GM19372 (cell line): ENCODE measurements at regions not wholly inside any gene's neighbourhood (a gene's known extent, or its start where the extent isn't known, plus 50 kb on each side); places are given as distances from the start of the nearest gene placed in this dataset.
A peak's percentile ranks its signal among the peaks of the same experiment; 100 is the strongest.

ENCODE experiments used
- ATAC-seq: cut with Tn5 transposase; IDR thresholded peaks from one replicate; pipeline ENCODE4 v1.9.1; 2021; ENCODE audit warnings: mild to moderate bottlenecking, low read depth, moderate library complexity; ENCODE audit not compliant: unreplicated experiment

DNA sequence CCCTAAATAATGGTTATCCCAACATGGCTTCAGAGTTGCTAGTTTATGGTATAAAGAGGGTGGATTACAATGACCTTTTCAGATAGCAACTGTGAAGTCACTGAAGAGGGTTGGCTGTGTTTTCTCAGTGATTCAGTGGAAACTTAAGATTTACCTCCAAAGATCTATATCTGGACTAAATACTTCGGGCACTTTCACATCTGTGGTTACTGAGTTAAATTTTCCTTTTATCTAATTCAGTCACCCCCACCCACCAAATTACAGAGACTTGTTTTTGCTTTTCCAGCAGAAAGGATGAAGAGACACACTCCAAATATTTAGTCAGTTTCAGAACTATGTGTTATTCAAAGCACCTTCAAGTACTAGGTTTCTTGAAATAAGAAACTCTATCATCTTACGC is 573.2 kb downstream of the CCDC171 start:
- no peak for ATAC-seq

GRCh38 chr9:16128003-16128402 is 575.2 kb downstream of the CCDC171 start:
- no peak for ATAC-seq

DNA sequence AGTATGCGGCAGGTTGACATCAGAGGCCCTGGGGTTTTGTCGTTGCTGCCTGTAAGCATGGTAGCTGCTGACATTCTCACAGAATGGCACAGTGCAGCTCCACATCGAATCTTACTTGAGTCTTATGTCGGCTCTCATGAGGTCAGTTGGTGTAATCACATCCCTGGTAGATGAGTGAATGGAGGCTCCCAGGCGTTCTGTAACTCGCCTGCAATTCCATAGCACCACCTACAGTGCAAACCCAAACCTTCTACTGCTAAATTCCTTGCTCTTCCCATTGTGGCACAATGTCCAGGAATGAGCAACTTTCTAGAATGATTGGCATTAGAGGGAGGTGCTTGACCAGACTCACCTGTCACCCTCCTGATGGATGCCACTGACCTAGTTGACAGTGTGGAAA is 578.4 kb downstream of the CCDC171 start:
- ATAC-seq, result no peak

DNA sequence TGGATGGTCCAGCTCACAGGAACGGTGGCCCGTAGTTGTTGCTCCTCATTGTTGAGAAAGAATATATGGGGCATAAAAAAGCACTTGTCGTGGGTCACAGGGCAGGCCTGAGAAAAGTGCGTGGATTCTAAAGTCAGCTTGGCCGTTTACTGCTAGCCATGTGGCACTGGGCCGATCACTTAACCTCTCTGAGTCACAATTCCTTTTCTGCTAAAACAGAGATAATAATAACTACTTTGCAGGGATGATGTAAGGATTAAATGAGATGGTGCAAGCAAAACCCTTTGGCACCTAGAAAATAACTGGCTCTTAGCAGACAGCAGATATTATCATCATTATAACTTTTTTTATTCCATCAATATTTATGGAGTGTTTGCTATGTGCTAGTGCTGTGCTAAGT is 579.7 kb downstream of the CCDC171 start:
- no peak for ATAC-seq

DNA sequence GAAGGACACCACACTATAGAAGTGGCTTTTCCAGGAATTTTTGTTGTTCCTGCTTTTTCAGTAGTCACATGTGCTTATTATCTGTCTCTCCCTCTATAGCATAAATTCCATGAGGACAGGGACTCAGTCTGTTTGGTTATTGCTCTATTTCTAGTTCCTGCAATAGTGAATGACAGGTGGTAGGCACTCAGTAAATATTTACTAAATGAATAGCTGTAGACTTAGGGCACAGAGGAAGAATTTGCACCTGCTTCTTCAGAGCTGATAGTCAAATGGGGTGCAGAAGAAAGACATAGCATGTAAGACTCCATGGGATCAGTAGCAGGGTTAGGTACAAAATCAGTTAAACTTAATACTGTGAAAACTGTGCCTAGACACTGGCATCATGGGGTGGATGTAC is 580.2 kb downstream of the CCDC171 start:
- no peak for ATAC-seq

GRCh38 chr9:16133556-16134227 is 580.8 kb downstream of the CCDC171 start:
- ATAC-seq, result peak; percentile 75

- no peak for ATAC-seq
Observed at GRCh38 chr9:16134351-16134750, 581.5 kb downstream of the CCDC171 start.

DNA sequence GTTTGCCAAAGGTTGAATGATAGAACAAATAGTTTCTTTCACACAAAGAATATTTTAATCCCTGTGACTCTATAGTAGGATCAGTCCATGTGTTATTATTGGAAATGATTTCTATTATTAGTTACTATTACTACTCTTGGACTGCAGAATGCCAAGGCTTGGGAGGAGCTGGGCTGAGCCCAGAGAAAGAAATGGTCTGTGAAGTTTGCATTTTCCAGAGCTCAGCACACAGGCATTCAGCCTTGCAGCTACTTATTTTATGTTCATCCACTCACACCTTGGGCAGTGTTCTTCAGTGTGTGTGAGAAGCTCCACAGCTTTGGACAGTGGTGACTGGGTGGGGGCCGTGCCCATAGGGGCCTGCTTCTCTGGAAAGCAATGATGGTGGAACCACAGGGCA is 583.1 kb downstream of the CCDC171 start:
- ATAC-seq, result no peak

DNA sequence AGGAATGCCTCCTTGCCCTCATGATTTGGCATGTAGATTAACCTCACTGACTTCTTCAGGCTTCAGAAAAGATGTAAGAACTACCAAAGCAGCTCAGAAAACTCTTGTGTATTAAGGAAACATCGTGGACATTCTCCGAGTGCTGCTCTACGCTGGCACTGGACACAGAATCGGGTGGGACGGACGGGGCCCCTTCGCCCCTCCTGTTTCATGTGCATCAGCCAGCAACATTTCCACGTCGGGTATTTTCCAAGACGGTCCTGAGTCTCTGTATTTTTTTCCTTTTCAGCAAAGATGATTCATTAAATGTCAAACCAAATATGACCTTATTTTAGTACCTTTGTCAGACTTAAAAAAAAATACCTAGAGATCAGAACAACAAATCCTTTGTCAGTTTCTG is 583.6 kb downstream of the CCDC171 start:
- no peak for ATAC-seq

DNA sequence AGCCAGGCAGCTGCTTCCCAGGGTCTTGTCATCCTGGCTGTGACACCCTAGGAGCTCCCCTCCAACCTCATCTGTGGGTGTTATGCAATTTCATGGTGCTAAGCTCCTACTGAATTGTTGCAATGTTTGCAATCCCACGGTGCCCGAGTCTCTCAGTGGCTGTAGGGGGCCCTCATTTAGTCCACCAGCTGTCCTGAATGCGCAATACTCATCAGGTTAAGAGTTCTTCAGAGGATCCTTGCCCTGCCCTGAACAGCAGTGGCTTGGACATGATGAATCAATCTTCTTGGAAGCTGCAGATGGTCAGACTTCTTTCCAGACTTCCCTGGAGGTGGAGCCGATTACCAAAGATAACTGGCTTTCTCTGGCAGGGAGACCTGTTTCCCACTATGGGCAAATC is 584.1 kb downstream of the CCDC171 start:
- no peak for ATAC-seq

DNA sequence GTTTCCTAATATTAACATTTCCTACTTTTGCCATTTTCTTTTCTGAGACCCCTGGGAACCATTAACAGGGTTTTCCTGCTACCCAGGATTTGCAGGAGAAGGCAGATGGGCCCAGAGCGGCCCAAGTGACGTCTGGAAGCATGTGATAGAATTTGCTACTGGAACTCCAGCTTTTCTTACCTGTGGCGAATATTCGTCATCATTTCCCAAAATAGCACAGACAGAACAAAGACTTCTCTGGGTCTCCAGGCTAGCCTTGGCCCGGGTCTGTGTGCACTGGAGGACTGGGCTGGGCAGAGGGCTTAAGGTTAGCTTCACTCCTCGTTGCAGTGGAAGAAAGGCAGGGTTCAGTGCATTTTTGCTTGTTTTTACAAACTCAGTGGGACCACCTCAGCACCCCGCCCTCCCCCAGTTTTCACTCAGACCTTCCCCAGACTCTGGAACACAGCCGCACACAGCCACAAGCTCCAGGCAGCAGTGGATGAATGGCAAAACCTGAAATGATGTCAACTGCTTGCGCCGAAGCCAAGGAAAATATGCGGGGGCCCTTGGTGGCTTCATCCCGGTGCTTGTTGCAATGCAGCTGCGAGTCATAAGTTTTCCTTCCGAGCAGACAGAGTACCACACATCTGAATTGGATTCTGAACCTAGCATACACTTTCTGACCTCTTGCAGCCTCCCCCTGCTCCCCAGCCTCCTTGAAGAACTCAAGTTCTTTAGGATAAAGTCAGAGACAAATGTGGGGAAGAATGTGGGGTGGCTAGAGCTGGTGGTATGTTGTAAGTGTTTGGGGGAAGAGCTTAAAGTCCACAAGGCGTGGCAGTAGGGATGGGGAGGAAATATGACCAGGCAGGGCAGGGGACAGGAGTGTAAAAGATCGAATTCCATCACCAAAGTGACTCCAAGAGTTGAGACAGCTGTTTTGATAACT is 586.0 kb downstream of the CCDC171 start:
- ATAC-seq, result no peak

DNA sequence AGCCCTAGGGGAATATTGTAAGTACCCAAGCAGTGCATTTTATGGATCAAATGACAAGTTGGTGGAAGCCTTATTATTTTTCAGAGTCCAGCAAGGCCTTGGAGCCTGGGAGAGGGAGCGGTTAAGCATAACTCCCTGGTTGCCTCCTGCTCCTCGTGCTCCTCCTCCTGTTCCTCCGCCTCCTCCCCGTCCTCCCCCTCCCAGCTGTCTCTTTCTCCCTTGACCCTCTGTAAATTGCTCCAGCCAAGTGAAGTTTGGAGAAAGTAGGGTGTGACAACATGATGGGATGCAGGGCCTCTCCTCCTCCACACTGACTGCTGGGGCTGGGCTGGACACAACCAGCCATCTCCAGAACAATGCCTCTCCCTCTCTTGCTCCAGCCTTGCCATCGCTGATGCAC is 586.9 kb downstream of the CCDC171 start:
- ATAC-seq, result no peak

GRCh38 chr9:16143310-16143709 is 590.5 kb downstream of the CCDC171 start:
- ATAC-seq, result no peak

GRCh38 chr9:16143947-16144890 is 591.4 kb downstream of the CCDC171 start:
- ATAC-seq, result no peak

DNA sequence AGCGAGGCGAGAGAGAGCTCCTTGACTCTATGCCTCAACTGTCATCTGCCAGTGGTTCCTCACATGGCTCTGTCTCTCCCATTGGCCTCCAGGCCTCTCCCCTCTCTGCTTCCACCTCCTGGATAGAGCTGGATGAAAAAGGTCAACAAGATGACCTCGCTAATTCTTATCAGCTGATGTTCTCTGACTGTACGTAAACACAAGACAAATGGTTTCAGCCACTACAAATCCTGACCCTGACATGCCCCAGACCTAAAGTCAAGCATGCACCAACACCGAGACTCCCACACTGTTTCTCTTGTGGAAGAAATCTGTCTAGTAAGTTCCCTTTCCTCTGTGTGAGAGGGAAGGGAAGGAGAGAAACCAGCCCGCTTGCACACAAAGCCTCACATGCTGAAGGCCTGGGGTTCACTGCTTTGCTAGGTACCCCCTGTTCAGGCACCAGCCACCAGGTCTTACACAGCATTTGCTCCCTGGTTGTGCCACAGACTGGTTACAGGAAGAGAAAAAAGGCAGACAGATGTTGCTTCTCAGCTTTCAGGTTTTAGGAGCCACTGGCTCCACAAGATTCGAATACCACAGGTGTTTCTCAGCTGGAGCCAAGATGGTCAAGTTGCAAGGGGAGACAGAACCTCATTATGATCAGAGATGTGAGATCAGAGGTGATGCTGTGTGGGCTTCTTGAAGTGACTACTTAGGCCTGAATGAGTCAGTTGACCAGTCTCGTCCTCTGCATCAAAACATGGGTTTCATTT is 592.5 kb downstream of the CCDC171 start:
- ATAC-seq, result no peak

DNA sequence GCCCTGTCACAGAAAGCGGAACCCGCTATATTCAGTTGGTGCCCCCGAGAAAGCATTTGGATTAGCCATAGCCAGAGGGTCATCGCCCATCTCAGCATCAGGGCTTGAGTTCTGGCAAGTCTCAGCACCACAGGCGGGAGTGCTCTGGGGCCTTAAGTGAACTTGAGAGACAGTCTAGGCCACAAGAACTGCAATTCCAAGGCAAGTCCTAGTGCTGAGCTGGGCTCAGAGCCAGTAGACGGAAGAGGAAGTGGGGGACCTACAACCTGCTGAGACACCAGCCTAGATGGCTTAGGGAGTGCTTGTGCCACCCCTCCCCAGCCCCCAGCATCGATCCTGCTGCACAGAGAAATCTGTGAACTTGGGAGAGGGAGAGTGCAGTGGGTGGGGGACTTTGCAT is 594.9 kb downstream of the CCDC171 start:
- no peak for ATAC-seq

- ATAC-seq, result no peak
Observed at GRCh38 chr9:16150501-16150900, 597.7 kb downstream of the CCDC171 start.

DNA sequence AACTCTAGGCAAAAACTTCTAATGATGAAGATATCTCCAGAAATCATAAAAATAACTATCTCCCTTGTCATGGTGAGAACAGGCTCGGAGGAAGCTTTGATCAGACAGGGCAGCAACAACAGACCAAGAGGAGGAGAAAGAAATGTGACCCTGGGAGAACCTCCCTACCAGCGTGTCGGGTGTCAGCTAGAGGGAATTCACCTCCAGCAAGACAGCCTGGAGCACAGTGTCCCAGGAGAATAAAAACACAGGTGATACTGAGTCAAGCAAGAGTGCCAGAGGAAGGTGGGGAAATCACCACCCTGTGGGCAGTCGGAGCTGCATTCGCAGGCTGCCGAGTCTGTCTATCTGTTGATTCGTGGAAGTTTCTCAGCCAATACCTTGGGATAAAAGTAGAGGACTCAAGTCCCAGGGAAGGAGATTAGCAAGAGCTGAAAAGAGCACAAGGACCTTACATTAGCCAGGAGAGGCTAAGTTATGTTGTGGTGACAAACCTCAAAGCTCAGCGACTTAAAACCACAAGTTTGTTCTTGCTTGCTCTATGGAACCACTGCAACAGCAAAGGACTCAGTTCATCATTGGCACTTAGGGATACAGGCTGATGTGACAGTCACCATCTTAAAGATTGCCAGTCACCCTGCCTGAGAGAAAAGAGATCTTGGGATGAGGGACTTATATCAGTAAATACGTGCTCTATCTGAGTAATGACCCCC is 598.3 kb downstream of the CCDC171 start:
- no peak for ATAC-seq

DNA sequence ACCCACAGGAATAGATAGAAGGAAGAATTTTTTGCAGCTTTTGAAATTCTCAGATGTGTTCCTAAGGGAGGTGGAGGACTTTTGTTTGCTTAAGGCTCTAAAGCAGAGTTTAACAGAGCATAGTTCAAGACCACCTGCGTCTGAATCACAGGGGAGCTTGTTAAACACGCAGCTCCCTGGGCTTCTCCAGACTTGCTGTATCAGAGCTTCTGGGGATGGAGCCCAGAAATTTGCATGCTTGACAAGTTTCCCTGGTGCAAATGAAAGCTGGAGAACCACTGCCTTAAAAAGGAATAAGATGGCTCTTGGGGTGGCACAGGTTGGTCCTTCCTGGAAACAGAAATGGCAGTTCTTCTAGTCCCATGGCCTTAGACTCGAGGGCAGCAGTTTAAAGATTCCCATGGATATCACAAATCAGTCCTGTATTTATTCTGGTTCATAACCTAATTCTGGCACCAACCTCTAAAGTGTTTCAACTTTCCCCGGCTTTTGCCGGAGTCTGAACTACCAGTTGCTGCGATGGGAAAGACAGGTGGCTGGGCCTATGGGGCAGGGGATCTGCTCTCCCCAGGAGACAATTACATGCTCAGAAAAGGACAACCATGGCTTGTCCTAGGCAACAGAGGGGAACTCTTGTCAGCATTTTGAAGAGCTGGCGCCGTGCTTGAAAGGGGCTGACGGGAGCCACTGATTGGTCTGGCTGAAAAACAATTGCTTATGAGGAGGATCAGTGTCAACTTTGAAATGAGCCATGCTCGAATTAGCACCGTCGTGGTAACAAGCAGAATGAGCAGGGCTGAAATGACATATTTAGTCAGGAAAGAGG is 599.6 kb downstream of the CCDC171 start:
- no peak for ATAC-seq
